SK-N-SH (cell line): ENCODE measurements at regions not wholly inside any gene's neighbourhood (a gene's known extent, or its start where the extent isn't known, plus 50 kb on each side); places are given as distances from the start of the nearest gene placed in this dataset.
"Not testable (repeated sequence)": the region's sequence is repeated elsewhere in the genome, so short reads cannot be mapped to it uniquely, and the experiment has no call there.

Experiments
- CTCF ChIA-PET: fragments of 300-600, 350-600 bp; formaldehyde crosslinking; extraction: SDS; loops from one replicate; lab custom pipeline; 2021; lab: Yijun Ruan, JAX
- POLR2A ChIA-PET: fragments of 350-600 bp; sonication (Branson Sonifier 250); formaldehyde crosslinking; extraction: SDS; loops from one replicate; lab custom pipeline; 2020; ENCODE audit warnings: antibody characterized with exemption, inconsistent platforms; lab: Yijun Ruan, JAX
- DNase-seq: peaks from one replicate; pipeline ENCODE4 v3.0.0; 2012
- H2AFZ ChIP-seq: fragments of 200-600 bp; sonication (generic); 2 replicates; pipeline ENCODE4 v1.8.1; 2016; ENCODE audit warnings: antibody characterized with exemption, mild to moderate bottlenecking, low read depth
- H3F3A ChIP-seq: fragments of 200-600 bp; sonication (generic); replicated peaks from 2 replicates; pipeline ENCODE3; 2016; ENCODE audit warnings: antibody characterized with exemption, mild to moderate bottlenecking; ENCODE audit not compliant: insufficient read depth
- H3K27ac ChIP-seq, 2 experiments: fragments of 200-500 bp in 1 of 2; fragments of 200-600 bp in 1 of 2; sonication (Bioruptor generic) in 1 of 2; sonication (generic), shearing (Covaris generic) in 1 of 2; 2 replicates each; pipeline versions ENCODE4 v1.5.1 to v1.6.1; 2014 to 2016; ENCODE audit warnings: low read depth in 2 of 2, inconsistent platforms in 1 of 2, low read length in 1 of 2, mild to moderate bottlenecking in 1 of 2, mixed read lengths in 1 of 2
- H3K27me3 ChIP-seq: fragments of 200-600 bp; sonication (generic), shearing (Covaris generic); 2 replicates; pipeline ENCODE4 v1.6.1; 2016; ENCODE audit warnings: mixed run types; ENCODE audit not compliant: insufficient read depth
- H3K36me3 ChIP-seq, 2 experiments: fragments of 200-500 bp in 1 of 2; fragments of 200-600 bp in 1 of 2; sonication (Bioruptor generic) in 1 of 2; sonication (generic) in 1 of 2; replicated peaks in 1 of 2; 2 replicates each; pipeline versions ENCODE3 to v1.5.1; 2014 to 2016; ENCODE audit warnings: low read length in 1 of 2, mild to moderate bottlenecking in 1 of 2; ENCODE audit not compliant: insufficient read depth in 2 of 2, control insufficient read depth in 1 of 2
- H3K4me1 ChIP-seq, 2 experiments: fragments of 200-500 bp in 1 of 2; fragments of 200-600 bp in 1 of 2; sonication (Bioruptor generic) in 1 of 2; sonication (generic), shearing (Covaris generic) in 1 of 2; 2 replicates each; pipeline versions ENCODE4 v1.5.1 to v1.6.1; 2014 to 2016; ENCODE audit warnings: low read depth in 1 of 2, low read length in 1 of 2, mixed run types in 1 of 2; ENCODE audit not compliant: insufficient read depth in 2 of 2, control insufficient read depth in 1 of 2
- H3K4me2 ChIP-seq: fragments of 200-600 bp; sonication (generic), shearing (Covaris generic); 2 replicates; pipeline ENCODE4 v1.6.1; 2017; ENCODE audit warnings: mixed run types
- H3K4me3 ChIP-seq, 2 experiments: fragments of 200-500 bp in 1 of 2; fragments of 200-600 bp in 1 of 2; sonication (Bioruptor generic) in 1 of 2; sonication (generic), shearing (Covaris generic) in 1 of 2; 2 replicates each; pipeline versions ENCODE4 v1.5.1 to v1.8.1; 2014 to 2016; ENCODE audit warnings: low read depth in 2 of 2, inconsistent platforms in 1 of 2, low read length in 1 of 2, mild to moderate bottlenecking in 1 of 2, mixed read lengths in 1 of 2, moderate library complexity in 1 of 2
- H3K79me2 ChIP-seq: fragments of 200-600 bp; sonication (generic); 2 replicates; pipeline ENCODE4 v1.8.1; 2017; ENCODE audit warnings: mild to moderate bottlenecking; ENCODE audit not compliant: insufficient read depth
- H3K9ac ChIP-seq: fragments of 200-600 bp; sonication (generic); 2 replicates; pipeline ENCODE4 v1.6.1; 2017; ENCODE audit warnings: mixed run types
- H3K9me2 ChIP-seq: fragments of 200-600 bp; sonication (generic); 2 replicates; pipeline ENCODE4 v1.6.1; 2017; ENCODE audit warnings: mixed run types
- H3K9me3 ChIP-seq: fragments of 200-600 bp; sonication (generic); 2 replicates; pipeline ENCODE4 v1.6.1; 2017; ENCODE audit warnings: mixed run types, mild to moderate bottlenecking, moderate library complexity
- H4K20me1 ChIP-seq: fragments of 200-600 bp; sonication (generic); 2 replicates; pipeline ENCODE4 v1.6.1; 2017; ENCODE audit warnings: mild to moderate bottlenecking, mixed run types; ENCODE audit not compliant: insufficient read depth
- TCF12 ChIP-seq: IDR thresholded peaks from 2 replicates; pipeline ENCODE4 v1.4.0; 2012
- WGBS: methylation state at CpG from one replicate; pipeline ENCODE4 v1.1.6; 2017; ENCODE audit warnings: low lambda C conversion rate; 5-methylcytosine and 5-hydroxymethylcytosine counted together

DNA sequence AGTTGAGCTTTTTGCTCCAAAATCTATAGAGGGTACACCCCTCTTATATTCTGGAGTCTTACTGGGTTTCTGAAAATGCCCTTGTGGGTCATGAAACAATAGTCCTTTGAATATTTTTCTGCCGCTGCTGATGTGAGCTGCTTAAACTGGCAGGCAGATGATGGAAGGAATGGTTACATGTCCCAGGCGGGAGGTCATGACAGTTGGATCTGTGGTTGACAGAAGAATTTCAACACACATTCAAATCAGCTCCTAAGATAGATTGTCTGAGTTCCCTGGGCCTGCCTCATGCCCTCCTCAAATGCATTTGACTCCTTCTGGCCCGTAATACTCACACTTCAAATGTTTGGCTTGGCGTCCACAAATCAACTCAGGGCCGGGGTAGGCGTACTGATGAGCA, 105.0 kb upstream of the IKBKE start:
- CTCF ChIA-PET, H3K79me2 ChIP-seq, DNase-seq, POLR2A ChIA-PET, H3K4me2 ChIP-seq, H3K9me3 ChIP-seq, H3K9ac ChIP-seq, H3K27ac ChIP-seq, H2AFZ ChIP-seq, H3K4me1 ChIP-seq, H3K36me3 ChIP-seq, H3K9me2 ChIP-seq, H3K4me3 ChIP-seq, H3F3A ChIP-seq, H3K27me3 ChIP-seq, H4K20me1 ChIP-seq: not testable (repeated sequence)
- 95% methylated on average over 2 of the region's 6 CpGs for WGBS

DNA sequence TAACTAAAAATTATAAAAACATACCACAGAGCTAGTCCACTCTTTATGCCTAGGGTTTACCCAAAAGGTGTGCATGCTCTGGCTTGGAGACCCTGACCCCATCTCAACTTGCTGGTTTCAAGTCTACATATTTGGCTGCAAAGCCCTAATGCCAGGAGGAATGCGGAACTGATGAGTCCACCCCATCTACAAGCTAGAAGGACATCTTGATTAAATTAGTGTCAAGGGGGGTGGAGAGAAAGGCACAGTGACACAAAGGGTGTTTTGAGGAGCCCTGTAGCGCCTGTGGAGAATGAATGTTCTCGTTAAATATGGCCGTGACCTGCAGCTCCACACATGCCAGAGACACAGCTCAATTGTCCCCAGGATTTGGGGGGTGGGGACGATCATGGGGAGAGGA, 104.1 kb upstream of the IKBKE start:
- 0 out of 2 replicates have a peak, but pooled peaks have one; percentile 33 for TF ChIP-seq TCF12
- H3F3A ChIP-seq, H3K9ac ChIP-seq, H3K4me2 ChIP-seq, H3K4me3 ChIP-seq, H4K20me1 ChIP-seq, CTCF ChIA-PET, H3K36me3 ChIP-seq, H3K9me2 ChIP-seq, H3K9me3 ChIP-seq, H2AFZ ChIP-seq, DNase-seq, H3K27me3 ChIP-seq, H3K79me2 ChIP-seq, POLR2A ChIA-PET, H3K4me1 ChIP-seq: not testable (repeated sequence)
- peak overlapping the region in 1 of 2 experiments; percentile 39; a peak in 1 of 4 replicates for H3K27ac ChIP-seq
- 98% methylated on average over 4 of the region's 5 CpGs for WGBS

DNA sequence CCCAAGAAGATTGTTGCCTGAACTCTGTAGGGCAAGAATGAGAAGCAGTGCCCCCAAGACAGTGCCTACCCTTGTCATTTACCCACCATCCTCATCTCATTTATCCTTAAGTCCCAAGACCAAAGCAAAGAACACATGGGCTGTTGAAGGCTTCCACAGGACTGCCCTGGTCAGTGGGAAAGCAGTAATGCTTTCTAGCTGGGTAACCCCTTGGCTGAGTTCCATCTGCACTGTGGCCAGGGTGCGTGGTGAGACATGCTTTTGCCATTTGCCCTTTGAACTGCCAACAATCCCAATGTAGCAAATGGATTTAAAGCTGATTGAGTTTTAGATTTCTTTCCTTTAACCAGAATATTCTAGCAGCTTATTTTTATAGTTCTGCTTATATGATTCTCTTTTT, 103.5 kb upstream of the IKBKE start:
- H3K79me2 ChIP-seq, H3K9me3 ChIP-seq, H3K27ac ChIP-seq, POLR2A ChIA-PET, H3K27me3 ChIP-seq, H3K9me2 ChIP-seq, H3F3A ChIP-seq, DNase-seq, H4K20me1 ChIP-seq, H3K36me3 ChIP-seq, H3K4me1 ChIP-seq, H3K4me3 ChIP-seq, H3K4me2 ChIP-seq, CTCF ChIA-PET, H2AFZ ChIP-seq, H3K9ac ChIP-seq: not testable (repeated sequence)
- no CpG with 5 or more reads among the region's 1 CpG for WGBS

DNA sequence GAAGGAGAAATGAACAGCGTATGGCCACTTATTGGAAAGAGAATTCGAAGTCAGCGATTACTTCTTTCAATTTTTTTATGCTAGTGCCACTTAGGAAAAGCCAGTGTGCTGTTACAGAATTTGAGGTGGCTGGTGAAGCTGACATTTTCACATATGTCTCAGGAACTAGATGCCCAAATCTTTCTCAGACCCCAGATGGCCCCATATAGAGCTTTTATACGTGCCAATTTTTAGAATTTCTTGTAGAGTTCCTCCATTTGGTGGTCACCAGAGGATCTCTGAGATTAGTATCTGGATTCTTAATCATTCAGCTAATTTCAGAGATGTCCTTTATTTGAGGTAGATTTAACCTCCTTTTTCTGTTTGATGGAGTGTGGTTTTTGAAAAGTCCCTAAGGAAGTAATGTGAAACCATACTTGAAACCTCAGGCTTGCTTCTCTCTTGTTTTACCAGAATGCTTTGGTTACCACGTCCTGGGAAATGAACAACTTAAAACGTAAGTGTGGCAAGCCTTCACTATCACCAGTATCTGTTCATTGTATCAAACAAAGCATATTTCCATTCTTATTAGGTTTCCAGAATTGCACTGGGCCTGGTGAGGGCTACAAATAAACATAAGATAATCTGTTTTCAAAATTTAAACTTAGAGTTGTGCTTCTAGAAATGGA, 102.2 kb upstream of the IKBKE start:
- H3K27ac ChIP-seq, CTCF ChIA-PET, H2AFZ ChIP-seq, H3K9me2 ChIP-seq, H3K4me1 ChIP-seq, H3F3A ChIP-seq, H3K27me3 ChIP-seq, H3K4me3 ChIP-seq, POLR2A ChIA-PET, H3K9me3 ChIP-seq, H3K9ac ChIP-seq, H3K4me2 ChIP-seq, H3K36me3 ChIP-seq, H4K20me1 ChIP-seq, DNase-seq, H3K79me2 ChIP-seq: not testable (repeated sequence)
- WGBS, result 70% methylated on average over 2 of the region's 6 CpGs

DNA sequence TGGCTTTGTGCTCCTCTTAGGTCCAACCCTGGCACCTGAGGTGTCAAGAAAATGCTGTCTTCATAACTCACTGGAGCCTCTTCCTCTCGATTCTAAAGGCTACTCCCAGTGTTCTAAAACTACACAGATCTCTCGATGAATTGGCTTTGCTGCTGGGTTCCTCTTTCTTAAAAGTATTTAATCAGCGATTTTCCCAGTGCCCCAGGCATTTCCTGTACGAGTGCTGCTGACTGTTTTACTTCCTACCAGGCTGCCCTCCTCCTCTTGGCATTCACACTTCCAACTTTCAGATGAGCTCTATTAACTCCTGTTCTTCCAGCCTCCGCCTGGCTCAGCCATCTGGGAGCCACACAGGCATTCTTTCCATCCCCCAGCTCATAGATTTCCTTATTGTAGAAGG, 95.6 kb upstream of the IKBKE start:
- H2AFZ ChIP-seq, H3K9me3 ChIP-seq, H3K27me3 ChIP-seq, H3K36me3 ChIP-seq, H3K4me3 ChIP-seq, H3K9me2 ChIP-seq, CTCF ChIA-PET, H3K79me2 ChIP-seq, H3K4me1 ChIP-seq, H4K20me1 ChIP-seq, H3K4me2 ChIP-seq, POLR2A ChIA-PET, H3K9ac ChIP-seq, DNase-seq, H3K27ac ChIP-seq, H3F3A ChIP-seq: not testable (repeated sequence)
- no CpG with 5 or more reads among the region's 5 CpGs for WGBS

DNA sequence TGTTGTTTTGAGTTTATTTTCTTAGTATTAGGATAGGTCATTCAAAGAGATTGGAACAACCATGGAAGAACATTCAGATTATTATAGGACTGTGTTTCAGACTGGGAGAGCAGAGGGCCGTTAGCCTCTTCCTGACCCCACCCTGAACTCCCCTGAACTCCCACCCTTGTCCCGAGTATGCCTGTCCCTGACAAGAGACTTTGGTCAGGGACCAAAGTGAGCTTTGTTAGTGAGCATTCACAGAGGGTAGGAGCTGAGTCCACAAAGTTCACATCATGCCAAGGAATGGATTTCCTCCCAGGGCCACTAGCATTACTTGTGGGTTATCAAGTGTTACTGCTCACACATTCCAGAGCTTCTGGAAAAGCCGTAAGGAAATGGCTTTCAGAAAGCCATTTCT, 94.7 kb upstream of the IKBKE start:
- H4K20me1 ChIP-seq, H3F3A ChIP-seq, H3K9ac ChIP-seq, H3K9me2 ChIP-seq, H3K36me3 ChIP-seq, H3K27me3 ChIP-seq, H3K79me2 ChIP-seq, H3K4me2 ChIP-seq, H2AFZ ChIP-seq, POLR2A ChIA-PET, H3K4me3 ChIP-seq, DNase-seq, H3K4me1 ChIP-seq, H3K9me3 ChIP-seq, CTCF ChIA-PET: not testable (repeated sequence)
- H3K27ac ChIP-seq, result peak overlapping the region in 1 of 2 experiments; percentile 50; a peak in 1 of 4 replicates
- 88% methylated on average over 2 of the region's 3 CpGs for WGBS
